ENCODE measurements at regions not wholly inside any gene's neighbourhood (a gene's known extent, or its start where the extent isn't known, plus 50 kb on each side); places are given as distances from the start of the nearest gene placed in this dataset.

- Histone ChIP-seq H4K20me1 (ENCODE audit: control insufficient read depth, extremely low read depth, insufficient read depth, low read length) (no peaks in the 10 kb centered on the region), H3K9me3 (ENCODE audit: control insufficient read depth, low read depth, low read length) (no peaks in the 10 kb centered on the region), H3K79me2 (ENCODE audit: control insufficient read depth, insufficient read depth, low read length) (no peaks in the 10 kb centered on the region), H3K36me3 (ENCODE audit: control insufficient read depth in 2 of 2, extremely low read depth in 1 of 2, insufficient read depth in 2 of 2, low read length in 2 of 2) (no peaks in the 10 kb centered on the region), H3K9me1 (ENCODE audit: control insufficient read depth, extremely low read depth, insufficient read depth, low read length) (no peaks in the 10 kb centered on the region), H3K4me3 (ENCODE audit: control insufficient read depth in 2 of 3, extremely low read depth in 1 of 3, insufficient read depth in 2 of 3, low read depth in 1 of 3, low read length in 3 of 3) (no peak overlapping the region), H2AFZ (ENCODE audit: control insufficient read depth, low read length) (no peak overlapping the region), H3K9ac (ENCODE audit: control insufficient read depth, extremely low read depth, insufficient read depth, low read length) (no peak overlapping the region), H3K27ac (ENCODE audit: control insufficient read depth, insufficient read depth, low read length) (no peak overlapping the region), H3K27me3 (ENCODE audit: control insufficient read depth, extremely low read depth, insufficient read depth, low read length) (no peaks in the 10 kb centered on the region), H3K4me2 (ENCODE audit: control insufficient read depth, extremely low read depth, insufficient read depth, low read depth, low read length) (no peak overlapping the region), H3K4me1 (ENCODE audit: control insufficient read depth, extremely low read depth, insufficient read depth, low read length) (no peaks in the 10 kb centered on the region)
- DNase-seq (ENCODE audit: low read depth, low spot score) (no peak), FAIRE-seq (no peak)
- TF ChIP-seq CTCF (optimal IDR thresholded peaks at IDR 0.05 in 1 of 3, IDR thresholded peaks at IDR 0.05 in 1 of 3, conservative IDR thresholded peaks at IDR 0.05 in 1 of 3; ENCODE audit: extremely low read depth in 1 of 3, insufficient read depth in 2 of 3, low read length in 3 of 3), result no peak
- no peak for TF ChIP-seq EZH2 (IDR thresholded peaks at IDR 0.05; ENCODE audit: low read length)
- dilution Hi-C loops (cut with MboI; ENCODE audit: extremely low pct_ligation_motif_present, low sequenced_read_pairs), result no loop called here
Measured at GRCh38 chr3:176041185-176041584, 1156.1 kb downstream of the TBL1XR1 start.

DNA sequence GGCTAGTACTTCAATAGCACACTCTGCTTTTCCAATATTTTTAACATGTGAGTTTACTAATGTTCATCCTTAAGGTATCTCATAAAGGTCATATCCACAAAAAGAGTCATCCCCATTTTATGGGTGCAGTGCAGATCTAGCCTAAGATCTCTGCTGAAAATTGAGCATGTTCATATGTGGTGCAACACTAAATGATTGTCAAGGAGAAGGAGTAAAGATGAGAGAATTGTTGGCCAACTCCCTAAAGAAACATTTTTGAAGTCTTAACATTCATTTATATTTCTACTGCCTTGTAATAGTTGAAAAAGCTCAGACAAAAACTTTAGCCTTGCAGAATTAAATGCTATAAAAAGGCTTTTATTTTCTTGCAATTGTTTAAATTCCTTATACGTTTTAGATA is 1159.6 kb downstream of the TBL1XR1 start:
- no peak for FAIRE-seq
- dilution Hi-C loops (cut with MboI; ENCODE audit: extremely low pct_ligation_motif_present, low sequenced_read_pairs), result no loop called here
- H3K4me1 ChIP-seq (ENCODE audit: control insufficient read depth, extremely low read depth, insufficient read depth, low read length), result no peaks in the 10 kb centered on the region

More for the DNA sequence above, 1159.6 kb downstream of the TBL1XR1 start:
- no peaks in the 10 kb centered on the region for H3K9me1 ChIP-seq (ENCODE audit: control insufficient read depth, extremely low read depth, insufficient read depth, low read length)
- no peak overlapping the region for H3K27ac ChIP-seq (ENCODE audit: control insufficient read depth, insufficient read depth, low read length)
- no peaks in the 10 kb centered on the region for H3K79me2 ChIP-seq (ENCODE audit: control insufficient read depth, insufficient read depth, low read length)
- TF ChIP-seq EZH2 (IDR thresholded peaks at IDR 0.05; ENCODE audit: low read length) (no peak), CTCF (optimal IDR thresholded peaks at IDR 0.05 in 1 of 3, IDR thresholded peaks at IDR 0.05 in 1 of 3, conservative IDR thresholded peaks at IDR 0.05 in 1 of 3; ENCODE audit: extremely low read depth in 1 of 3, insufficient read depth in 2 of 3, low read length in 3 of 3) (no peak)
- H4K20me1 ChIP-seq (ENCODE audit: control insufficient read depth, extremely low read depth, insufficient read depth, low read length), result no peaks in the 10 kb centered on the region
- no peaks in the 10 kb centered on the region for H3K27me3 ChIP-seq (ENCODE audit: control insufficient read depth, extremely low read depth, insufficient read depth, low read length)
- H3K4me3 ChIP-seq (ENCODE audit: control insufficient read depth in 2 of 3, extremely low read depth in 1 of 3, insufficient read depth in 2 of 3, low read depth in 1 of 3, low read length in 3 of 3), result no peak overlapping the region
- H3K36me3 ChIP-seq (ENCODE audit: control insufficient read depth in 2 of 2, extremely low read depth in 1 of 2, insufficient read depth in 2 of 2, low read length in 2 of 2), result no peaks in the 10 kb centered on the region
- no peak overlapping the region for H2AFZ ChIP-seq (ENCODE audit: control insufficient read depth, low read length)
- H3K9ac ChIP-seq (ENCODE audit: control insufficient read depth, extremely low read depth, insufficient read depth, low read length), result no peak overlapping the region
- DNase-seq (ENCODE audit: low read depth, low spot score), result no peak
- no peaks in the 10 kb centered on the region for H3K9me3 ChIP-seq (ENCODE audit: control insufficient read depth, low read depth, low read length)
- no peak overlapping the region for H3K4me2 ChIP-seq (ENCODE audit: control insufficient read depth, extremely low read depth, insufficient read depth, low read depth, low read length)
